HG03432 (cell line): ENCODE measurements at regions not wholly inside any gene's neighbourhood (a gene's known extent, or its start where the extent isn't known, plus 50 kb on each side); places are given as distances from the start of the nearest gene placed in this dataset.

Experiments
- ATAC-seq: cut with Tn5 transposase; IDR thresholded peaks from one replicate; pipeline ENCODE4 v1.9.1; 2021; ENCODE audit warnings: mild to moderate bottlenecking, moderate library complexity; ENCODE audit not compliant: unreplicated experiment

DNA sequence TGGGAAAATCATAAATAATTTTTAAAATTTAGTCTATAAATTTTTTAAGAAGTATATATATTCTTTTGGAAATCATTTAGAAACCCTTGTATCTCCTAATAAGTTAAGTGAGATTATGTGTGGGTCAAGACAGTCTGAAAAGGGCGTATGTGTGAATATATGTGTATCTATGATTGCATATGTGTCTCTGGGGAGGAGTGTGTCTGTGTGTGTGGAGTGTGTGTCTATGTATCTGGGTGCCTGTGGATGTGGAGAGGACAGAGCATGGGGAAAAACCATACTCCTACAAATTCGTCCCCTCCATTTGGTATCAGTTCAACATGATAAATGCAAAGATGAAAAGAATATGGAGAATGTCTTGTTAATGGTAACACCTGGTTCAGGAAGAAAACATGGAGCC, 342.0 kb upstream of the ACTBL2 start:
- ATAC-seq = no peak

- ATAC-seq = no peak
These were observed 341.4 kb upstream of the ACTBL2 start for GRCh38 chr5:57824047-57824446.

DNA sequence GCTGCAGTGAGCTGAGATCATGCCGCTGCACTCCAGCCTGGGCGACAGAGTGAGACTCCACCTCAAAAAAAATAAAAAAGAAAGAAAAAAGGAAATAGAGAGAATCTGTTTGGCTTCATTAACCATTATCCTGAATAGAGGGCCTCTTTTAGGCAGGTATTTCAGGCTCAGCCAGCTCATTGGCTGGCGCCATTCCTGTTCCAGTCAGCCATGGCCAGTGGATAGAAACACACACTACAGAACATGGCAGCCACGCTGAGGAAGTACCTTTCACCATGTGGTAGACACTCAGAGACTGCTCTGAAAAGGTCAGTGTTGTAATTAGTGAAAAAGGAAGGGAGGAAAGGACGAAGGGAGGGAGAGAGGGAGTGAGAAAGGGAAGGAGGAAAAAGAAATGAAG, 340.0 kb upstream of the ACTBL2 start:
- ATAC-seq = no peak

DNA sequence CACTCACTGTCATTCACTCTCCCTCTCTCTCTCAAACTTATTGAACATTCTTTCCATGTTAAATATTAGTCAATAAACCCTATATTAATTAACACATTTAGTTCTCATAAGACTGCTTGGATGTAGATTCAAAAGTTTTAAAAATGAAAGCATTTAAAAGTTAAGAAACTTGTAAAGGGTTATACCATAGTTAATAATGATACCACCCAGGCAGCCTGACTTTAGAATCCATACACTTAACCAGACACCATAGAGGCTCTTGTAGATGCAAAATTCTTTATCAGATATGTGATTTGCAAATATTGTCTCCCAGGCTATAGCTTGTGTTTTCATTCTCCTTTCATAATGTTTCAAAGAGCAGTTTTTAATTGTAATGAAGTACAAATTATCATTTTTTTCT, 335.8 kb upstream of the ACTBL2 start:
- ATAC-seq = no peak

DNA sequence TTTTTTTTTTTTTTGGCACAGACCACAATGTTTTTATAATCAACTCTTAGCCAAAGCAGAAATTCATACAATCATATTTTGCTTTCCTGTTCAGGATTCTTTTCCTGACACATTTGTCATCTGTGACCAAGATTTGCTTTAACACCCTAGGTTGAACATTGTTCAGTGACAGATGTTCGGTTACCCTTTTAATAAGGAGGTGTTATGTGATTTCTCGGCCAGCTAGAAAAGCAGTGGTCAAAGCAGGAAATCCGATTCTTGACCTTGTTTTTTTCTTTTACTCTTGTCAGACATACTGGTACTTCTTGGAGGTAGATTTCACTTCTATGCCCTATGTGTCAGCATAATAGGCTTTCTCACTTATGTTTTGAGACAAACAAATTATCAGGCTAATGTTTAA, 335.3 kb upstream of the ACTBL2 start:
- ATAC-seq = no peak

DNA sequence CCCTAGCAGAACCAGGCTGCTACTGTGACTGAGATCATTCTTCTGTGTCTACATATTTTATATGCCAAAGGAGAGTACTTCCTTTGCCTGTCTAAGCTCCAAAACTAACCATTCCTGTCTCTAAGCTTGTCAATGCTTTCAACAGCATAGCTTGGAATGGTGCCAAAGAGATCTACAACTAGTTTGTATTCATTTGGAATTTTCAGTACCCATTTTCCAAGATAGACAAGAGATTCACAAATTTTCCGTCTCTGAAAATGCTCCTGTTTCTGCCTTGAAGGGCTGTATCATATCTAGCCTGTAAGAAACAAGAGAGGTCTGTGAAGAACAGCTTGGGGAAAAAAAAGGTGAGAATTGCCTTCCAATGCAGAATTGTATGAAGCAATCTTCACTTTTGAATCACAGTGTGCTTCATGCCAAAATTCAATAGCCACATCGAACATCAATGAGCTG, 334.4 kb upstream of the ACTBL2 start:
- no peak for ATAC-seq

DNA sequence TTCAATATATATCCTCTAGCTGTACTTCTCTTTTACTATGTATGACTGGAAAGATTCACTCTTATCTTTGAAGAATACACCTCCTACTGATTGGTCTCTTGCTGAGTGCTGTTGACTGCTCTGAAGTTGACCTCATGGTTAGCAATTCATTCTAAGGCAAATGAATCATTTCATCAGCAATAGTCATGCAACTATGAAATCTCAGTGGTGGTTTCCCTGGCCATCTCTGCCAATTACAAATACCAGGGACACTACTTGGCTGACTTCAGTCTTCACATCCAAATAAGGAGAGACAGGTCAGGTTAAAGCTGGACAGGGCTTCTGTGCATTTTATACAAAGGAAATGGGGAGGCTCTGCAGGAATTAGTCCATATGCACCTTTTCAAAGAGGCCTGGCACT, 333.5 kb upstream of the ACTBL2 start:
- no peak for ATAC-seq

DNA sequence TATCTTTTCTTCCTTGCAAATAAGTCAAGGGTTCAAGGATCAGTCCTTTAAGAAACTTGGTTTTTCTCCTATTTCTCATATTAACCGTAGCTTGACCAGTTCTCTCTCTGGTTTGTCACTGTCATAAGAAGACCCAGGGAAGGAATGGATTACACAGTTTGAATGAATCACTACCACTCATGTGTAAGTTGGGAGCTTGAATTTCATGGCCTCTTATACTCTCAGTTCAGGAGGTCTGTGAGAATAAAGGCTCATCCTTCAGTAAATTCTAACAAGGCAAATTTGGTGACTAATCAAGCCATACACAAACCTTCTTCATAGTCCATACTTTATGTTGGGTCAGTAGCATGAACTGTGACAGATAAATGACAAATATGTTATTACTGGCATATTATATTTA, 323.1 kb upstream of the ACTBL2 start:
- no peak for ATAC-seq

DNA sequence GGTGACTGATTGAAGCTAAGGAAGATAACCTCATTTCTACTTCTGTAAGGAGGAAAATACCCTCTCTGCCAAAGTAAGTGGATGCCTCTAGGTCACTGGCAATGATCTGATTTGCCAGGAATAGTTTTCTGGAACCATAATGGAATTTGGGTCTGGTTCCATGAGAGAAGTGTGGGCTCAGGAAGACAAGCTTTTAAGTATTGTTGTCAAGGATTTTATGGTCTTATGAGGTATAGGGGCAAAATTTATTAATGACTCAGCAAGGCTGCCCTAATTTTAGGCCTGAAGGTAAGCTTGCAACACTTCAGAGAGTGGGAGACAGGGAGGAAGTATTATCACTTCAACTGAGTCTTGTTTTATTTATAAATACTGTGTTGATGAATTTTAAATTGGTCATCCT, 322.6 kb upstream of the ACTBL2 start:
- no peak for ATAC-seq

GRCh38 chr5:57804505-57804904, 321.9 kb upstream of the ACTBL2 start:
- no peak for ATAC-seq

DNA sequence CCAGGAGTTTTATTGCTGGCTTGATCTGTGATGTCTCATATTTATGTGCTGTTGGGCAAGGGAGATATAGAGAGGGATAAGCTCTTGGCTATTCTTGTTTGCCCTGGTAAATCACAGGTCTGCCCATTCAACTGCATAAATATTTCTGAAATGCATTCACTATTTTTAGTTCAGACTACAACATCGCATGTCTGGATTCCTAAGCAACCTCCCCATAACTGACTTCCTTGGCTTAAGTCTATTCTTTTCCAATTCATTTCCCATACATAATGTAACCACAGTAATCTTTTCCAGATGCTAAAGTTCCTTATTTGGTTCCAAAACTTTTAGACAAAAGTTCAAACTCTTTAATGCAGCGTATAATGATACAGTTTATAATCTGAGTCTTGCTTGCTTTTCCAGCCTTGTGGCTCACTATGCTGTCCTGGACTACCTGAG, 321.4 kb upstream of the ACTBL2 start:
- ATAC-seq = no peak

DNA sequence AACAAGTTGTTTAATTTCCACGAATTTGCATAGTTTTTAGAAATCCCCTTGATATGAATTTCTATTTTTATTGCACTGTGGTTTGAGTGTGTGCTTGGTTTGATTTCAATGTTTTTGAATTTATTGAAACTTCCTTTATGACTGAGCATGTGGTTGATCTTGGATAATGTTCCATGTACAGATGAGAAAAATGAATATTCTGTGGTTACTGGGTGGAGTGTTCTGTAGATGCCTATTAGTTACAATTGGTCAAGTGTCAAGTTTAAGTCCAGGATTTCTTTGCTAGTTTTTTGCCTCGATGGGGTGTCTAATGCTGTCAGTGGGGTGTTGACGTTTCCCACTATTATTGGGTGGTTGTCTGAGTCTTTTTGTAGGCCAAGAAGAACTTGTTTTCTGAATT, 319.5 kb upstream of the ACTBL2 start:
- ATAC-seq = no peak

DNA sequence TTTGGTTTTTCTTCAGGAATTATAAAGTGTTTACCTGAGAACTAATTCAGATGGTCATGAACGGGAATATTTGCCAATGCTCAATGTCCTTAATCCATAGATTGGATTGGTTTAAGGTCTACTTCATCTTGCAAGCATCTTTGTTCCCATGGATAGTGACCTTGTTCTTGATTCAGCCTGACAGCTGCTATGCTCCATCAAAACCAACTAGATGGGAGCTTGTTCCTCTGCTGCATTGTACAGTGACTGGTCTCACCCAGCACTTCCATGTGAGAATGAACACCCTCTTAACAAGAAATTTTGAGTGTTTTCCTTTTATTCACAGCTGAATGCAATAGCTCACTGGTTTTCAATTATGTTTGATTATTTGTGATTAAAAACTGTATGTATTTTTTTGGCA, 312.6 kb upstream of the ACTBL2 start:
- no peak for ATAC-seq

DNA sequence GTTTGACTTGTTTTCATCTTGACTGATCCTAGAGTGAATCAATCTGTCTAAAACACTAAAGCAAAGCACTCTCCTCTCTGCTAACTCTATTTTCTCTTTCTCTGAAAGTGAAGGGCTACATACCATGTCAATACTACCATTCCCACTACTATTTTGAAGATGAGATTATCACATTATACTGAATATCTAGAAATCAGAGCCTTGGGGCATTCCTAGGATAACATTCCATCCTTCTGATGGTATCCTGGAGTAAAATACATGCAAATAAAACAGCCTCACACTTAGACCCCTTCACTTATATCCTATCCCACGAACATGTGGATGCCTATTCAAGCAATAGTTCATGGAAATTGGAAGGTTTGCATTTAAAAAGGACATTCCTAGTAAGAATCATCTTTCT, 309.3 kb upstream of the ACTBL2 start:
- no peak for ATAC-seq

GRCh38 chr5:57785946-57786345, 303.3 kb upstream of the ACTBL2 start:
- no peak for ATAC-seq

DNA sequence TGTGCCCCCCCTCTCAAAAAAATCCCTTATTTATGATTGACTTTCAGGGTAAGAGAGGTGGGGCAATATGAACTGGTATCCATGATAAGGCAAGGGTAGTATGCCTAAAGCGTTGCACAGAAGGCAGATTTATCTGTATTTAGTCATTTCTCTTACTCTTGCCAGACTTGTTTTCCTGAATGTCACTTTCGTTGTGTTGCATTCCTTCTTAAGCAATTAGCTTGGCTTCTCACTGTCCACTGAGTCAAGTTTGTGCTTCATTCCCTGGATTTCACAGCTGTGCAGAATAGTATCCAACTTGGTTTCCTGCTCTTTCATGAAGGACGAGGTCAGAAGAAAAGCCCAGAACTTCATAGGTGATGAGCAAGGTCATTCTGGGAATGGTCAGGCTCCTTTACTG, 301.5 kb upstream of the ACTBL2 start:
- ATAC-seq = no peak

DNA sequence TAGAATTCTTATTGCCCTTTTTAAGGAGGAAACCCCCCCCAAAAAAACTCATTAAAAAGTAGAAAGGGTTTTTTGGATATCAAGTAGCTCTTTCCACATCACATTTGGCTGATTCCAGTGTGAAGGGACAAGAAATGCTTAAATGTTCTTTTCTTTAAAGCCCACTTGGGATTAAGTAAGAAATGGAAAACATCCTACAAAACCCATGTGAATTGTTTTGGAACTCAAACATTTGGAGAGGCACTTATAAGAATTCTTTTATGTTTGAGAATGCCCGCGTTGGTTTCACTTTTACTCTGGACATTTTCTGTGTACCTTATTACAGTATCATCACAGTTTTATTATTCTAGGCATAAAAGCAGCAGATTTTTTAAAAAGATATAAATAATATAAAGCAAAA, 301.1 kb upstream of the ACTBL2 start:
- ATAC-seq = no peak

DNA sequence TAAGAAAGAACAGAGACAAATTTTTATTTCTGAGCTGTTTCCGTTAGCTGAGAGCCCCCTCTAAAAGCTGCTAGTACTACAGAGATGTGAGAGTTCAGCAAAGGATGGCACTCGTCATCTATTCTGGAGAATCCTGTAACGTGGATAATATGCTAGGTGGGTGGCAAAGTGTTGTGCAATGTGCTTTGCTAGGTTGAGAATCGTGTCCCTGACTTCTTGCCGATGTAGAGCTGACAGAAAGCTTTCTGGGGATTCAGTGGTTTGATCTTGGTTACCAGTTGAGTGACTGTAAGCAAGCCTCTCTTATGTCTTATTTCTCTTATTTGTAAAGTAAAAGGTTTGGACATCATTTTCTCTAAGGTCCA, 298.3 kb upstream of the ACTBL2 start:
- ATAC-seq = no peak

DNA sequence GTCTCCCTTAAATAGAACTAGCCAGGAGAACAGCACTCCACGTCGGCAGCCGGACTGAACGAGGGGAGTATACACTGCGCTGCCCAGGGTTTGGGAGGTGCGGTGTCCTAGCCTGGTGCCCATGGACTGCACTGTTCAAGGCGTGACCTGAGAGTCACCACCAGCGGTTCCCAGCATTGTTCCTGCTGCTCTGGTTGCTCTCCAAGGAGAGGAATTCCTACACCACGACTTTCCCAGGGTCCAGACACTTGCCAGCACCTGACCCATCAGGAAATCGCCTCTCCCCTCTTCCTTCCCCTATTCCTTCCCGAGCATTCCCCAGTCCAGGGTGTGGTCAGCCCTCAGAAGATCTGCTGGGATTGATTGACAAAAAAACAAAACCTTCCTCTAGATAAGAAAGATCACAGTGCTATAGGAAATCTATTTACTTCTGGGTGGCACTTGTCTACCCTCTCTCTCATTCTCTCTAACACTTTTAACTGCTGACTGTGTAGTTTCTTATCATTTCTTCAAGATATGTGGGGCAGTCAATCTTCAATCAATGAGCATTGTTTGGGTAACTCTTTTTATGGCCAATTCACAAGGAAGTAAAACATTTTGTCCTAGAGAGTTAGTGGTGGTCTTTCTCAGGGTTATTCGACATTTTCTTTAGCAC, 297.8 kb upstream of the ACTBL2 start:
- no peak for ATAC-seq

DNA sequence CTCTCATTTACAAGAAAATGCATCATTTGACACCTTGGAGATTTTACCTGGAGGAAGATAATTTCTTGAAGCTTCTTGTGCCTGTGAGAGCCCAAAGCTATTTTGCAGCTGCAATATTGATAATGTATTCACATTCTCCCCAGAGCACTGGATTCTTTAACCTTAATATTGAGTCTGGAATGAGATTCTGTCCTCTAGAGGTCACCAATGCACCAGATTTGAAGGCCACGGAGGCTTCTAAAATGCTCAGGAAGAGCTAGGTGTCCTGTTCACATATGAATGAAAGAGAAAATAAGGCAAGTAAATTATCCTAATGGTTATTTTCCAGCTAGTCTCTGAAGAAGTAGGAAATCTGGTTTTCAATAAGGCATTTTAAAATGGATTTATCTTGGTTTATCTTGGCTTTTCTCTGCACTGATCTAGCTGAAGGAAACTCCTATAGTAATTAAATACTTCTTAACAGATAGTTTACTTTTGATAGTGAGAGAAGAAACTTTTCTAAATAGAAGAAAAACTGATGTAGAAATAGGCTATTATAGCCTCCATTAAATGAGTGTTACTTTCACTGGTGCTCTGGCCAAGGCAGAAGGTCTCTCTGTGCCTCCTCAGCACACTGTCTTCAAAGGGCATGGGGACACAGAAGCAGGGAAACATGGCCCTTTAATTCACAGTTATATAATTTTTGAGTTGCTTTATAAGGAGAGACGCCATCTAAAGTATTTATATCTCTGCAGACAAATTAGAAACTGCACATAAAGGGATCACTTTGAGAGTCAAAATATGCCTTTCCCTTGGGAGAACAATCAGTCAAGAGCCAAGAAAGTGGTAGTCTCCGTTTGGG, 297.0 kb upstream of the ACTBL2 start:
- ATAC-seq = peak; percentile 74

- ATAC-seq = no peak
These were observed 296.0 kb upstream of the ACTBL2 start for GRCh38 chr5:57778501-57779091.

DNA sequence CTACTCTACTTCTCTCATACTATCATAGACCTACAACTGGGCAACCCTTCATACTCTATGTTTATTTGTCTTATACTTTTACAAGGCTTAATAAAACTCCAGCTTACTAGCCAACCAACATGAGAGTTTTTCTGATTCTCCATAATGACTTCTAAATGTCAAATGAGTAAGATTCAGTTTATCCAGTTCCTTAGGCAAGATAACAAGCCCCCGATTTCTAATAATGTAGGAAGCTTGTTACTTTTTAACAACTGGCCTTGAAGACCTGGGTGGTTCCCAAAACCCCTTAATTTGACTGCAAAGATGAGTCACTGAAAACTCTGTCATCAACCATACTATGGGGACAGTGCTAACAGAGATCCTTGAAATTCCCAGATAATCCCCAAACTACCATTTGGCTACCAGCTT, 294.6 kb upstream of the ACTBL2 start:
- ATAC-seq = no peak
